HEK293 (cell line): ENCODE measurements at regions not wholly inside any gene's neighbourhood (a gene's known extent, or its start where the extent isn't known, plus 50 kb on each side); places are given as distances from the start of the nearest gene placed in this dataset.

Experiments
- CTCF ChIA-PET: fragments of 350-600 bp; formaldehyde crosslinking; extraction: SDS; loops from one replicate; lab custom pipeline; 2021; ENCODE audit warnings: antibody characterized with exemption; lab: Yijun Ruan, JAX
- POLR2A ChIA-PET: fragments of 300-600 bp; formaldehyde crosslinking; extraction: SDS; loops from one replicate; lab custom pipeline; 2020; ENCODE audit warnings: antibody characterized with exemption, inconsistent platforms; lab: Yijun Ruan, JAX
- H3K27ac ChIP-seq: fragments of 200-500 bp; sonication (Bioruptor generic); 2 replicates; pipeline ENCODE4 v1.5.1; 2014; ENCODE audit warnings: low read depth, low read length, control low read depth, inconsistent platforms; ENCODE audit errors: extremely low read depth
- H3K36me3 ChIP-seq, 2 experiments: fragments of 200-500 bp in 1 of 2; sonication (Bioruptor generic) in 1 of 2; 1 replicate in 1 of 2; 2 replicates in 1 of 2; pipeline ENCODE4 v1.5.1; 2014 to 2017; ENCODE audit warnings: inconsistent platforms in 2 of 2, low read length in 2 of 2; ENCODE audit not compliant: control insufficient read depth in 2 of 2, insufficient read depth in 1 of 2
- H3K4me1 ChIP-seq: fragments of 200-500 bp; sonication (Bioruptor generic); 2 replicates; pipeline ENCODE4 v1.5.1; 2014; ENCODE audit warnings: mild to moderate bottlenecking, low read length, inconsistent platforms; ENCODE audit not compliant: control insufficient read depth, insufficient read depth
- H3K4me3 ChIP-seq: 2 replicates; pipeline ENCODE4 v1.5.1; 2011; ENCODE audit warnings: low read depth, mild to moderate bottlenecking, control low read depth, low read length, moderate library complexity
- H3K9me3 ChIP-seq: fragments of 200-500 bp; sonication (Bioruptor generic); 2 replicates; pipeline ENCODE4 v1.5.1; 2014; ENCODE audit warnings: low read depth, low read length, inconsistent platforms; ENCODE audit not compliant: control insufficient read depth, insufficient read depth
- ATF2 ChIP-seq: fragments of 450-650 bp; formaldehyde crosslinking; IDR thresholded peaks from 2 replicates; pipeline ENCODE4 v1.5.1; 2016; ENCODE audit warnings: missing biosample characterization, missing genetic modification characterization, low read depth
- GLIS2 ChIP-seq: fragments of 450-650 bp; formaldehyde crosslinking; IDR thresholded peaks from 2 replicates; pipeline ENCODE4 v1.5.1; 2016; ENCODE audit warnings: missing biosample characterization, missing genetic modification characterization
- KLF10 ChIP-seq: fragments of 450-650 bp; IDR thresholded peaks from 2 replicates; pipeline ENCODE4 v1.5.1; 2018; ENCODE audit warnings: missing biosample characterization, mild to moderate bottlenecking, missing genetic modification characterization
- PBX3 ChIP-seq: sonication (generic); formaldehyde crosslinking; IDR thresholded peaks from 2 replicates; pipeline ENCODE4 v1.8.1; 2022; ENCODE audit warnings: mild to moderate bottlenecking, moderate library complexity, missing genetic modification reagents
- PRDM4 ChIP-seq: fragments of 450-650 bp; formaldehyde crosslinking; IDR thresholded peaks from 2 replicates; pipeline ENCODE4 v1.5.1; 2017; ENCODE audit warnings: missing biosample characterization, missing genetic modification characterization
- TSHZ1 ChIP-seq: fragments of 450-650 bp; formaldehyde crosslinking; IDR thresholded peaks from 2 replicates; pipeline ENCODE4 v1.5.1; 2016; ENCODE audit warnings: missing biosample characterization, missing genetic modification characterization, borderline replicate concordance
- ZBTB1 ChIP-seq: fragments of 450-650 bp; formaldehyde crosslinking; IDR thresholded peaks from 2 replicates; pipeline ENCODE4 v1.5.1; 2016; ENCODE audit warnings: missing biosample characterization, missing genetic modification characterization
- ZBTB20 ChIP-seq: fragments of 450-650 bp; formaldehyde crosslinking; IDR thresholded peaks from 2 replicates; pipeline ENCODE4 v1.5.1; 2016; ENCODE audit warnings: missing biosample characterization, missing genetic modification characterization
- ZFP3 ChIP-seq: fragments of 450-650 bp; formaldehyde crosslinking; IDR thresholded peaks from 2 replicates; pipeline ENCODE4 v1.5.1; 2016; ENCODE audit warnings: low read depth, missing biosample characterization, missing genetic modification characterization
- ZNF138 ChIP-seq: fragments of 450-650 bp; formaldehyde crosslinking; IDR thresholded peaks from 2 replicates; pipeline ENCODE4 v1.5.1; 2016; ENCODE audit warnings: missing biosample characterization, missing genetic modification characterization, borderline replicate concordance
- ZNF140 ChIP-seq: fragments of 450-650 bp; formaldehyde crosslinking; IDR thresholded peaks from 2 replicates; pipeline ENCODE4 v1.5.1; 2016; ENCODE audit warnings: missing biosample characterization, missing genetic modification characterization
- ZNF175 ChIP-seq: fragments of 450-650 bp; formaldehyde crosslinking; IDR thresholded peaks from 2 replicates; pipeline ENCODE4 v1.5.1; 2016; ENCODE audit warnings: missing biosample characterization, missing genetic modification characterization
- ZNF239 ChIP-seq: fragments of 450-650 bp; formaldehyde crosslinking; IDR thresholded peaks from 2 replicates; pipeline ENCODE4 v1.5.1; 2016; ENCODE audit warnings: missing biosample characterization, missing genetic modification characterization
- ZNF335 ChIP-seq: fragments of 450-650 bp; formaldehyde crosslinking; conservative IDR thresholded peaks from 2 replicates; pipeline ENCODE4 v1.5.1; 2016; ENCODE audit warnings: missing biosample characterization, missing genetic modification characterization
- ZNF530 ChIP-seq: fragments of 450-650 bp; formaldehyde crosslinking; IDR thresholded peaks from 2 replicates; pipeline ENCODE4 v1.5.1; 2016; ENCODE audit warnings: low read depth, missing biosample characterization, missing genetic modification characterization
- ZNF561 ChIP-seq: fragments of 450-650 bp; IDR thresholded peaks from 2 replicates; pipeline ENCODE4 v1.5.1; 2018; ENCODE audit warnings: missing biosample characterization, missing genetic modification characterization, borderline replicate concordance
- ZNF629 ChIP-seq: fragments of 450-650 bp; formaldehyde crosslinking; IDR thresholded peaks from 2 replicates; pipeline ENCODE4 v1.5.1; 2017; ENCODE audit warnings: missing biosample characterization, missing genetic modification characterization
- ZNF660 ChIP-seq: fragments of 450-650 bp; IDR thresholded peaks from 2 replicates; pipeline ENCODE4 v1.5.1; 2018; ENCODE audit warnings: missing biosample characterization, mild to moderate bottlenecking, missing genetic modification characterization
- ZNF664 ChIP-seq: fragments of 450-650 bp; formaldehyde crosslinking; IDR thresholded peaks from 2 replicates; pipeline ENCODE4 v1.5.1; 2016; ENCODE audit warnings: missing biosample characterization, missing genetic modification characterization
- ZNF776 ChIP-seq: fragments of 450-650 bp; formaldehyde crosslinking; IDR thresholded peaks from 2 replicates; pipeline ENCODE4 v1.5.0; 2017; ENCODE audit warnings: missing biosample characterization, missing genetic modification characterization, borderline replicate concordance
- ZSCAN4 ChIP-seq: fragments of 450-650 bp; formaldehyde crosslinking; IDR thresholded peaks from 2 replicates; pipeline ENCODE4 v1.5.1; 2017; ENCODE audit warnings: missing biosample characterization, missing genetic modification characterization
- TF ChIP-seq, protein P1 (sequence below): fragments of 450-650 bp; formaldehyde crosslinking; IDR thresholded peaks from 2 replicates; pipeline ENCODE4 v1.5.1; 2016; ENCODE audit warnings: missing biosample characterization, missing genetic modification characterization

GRCh38 chr9:17060450-17060849, 74.4 kb upstream of the CNTLN start (continued):
- TF ChIP-seq TSHZ1 (tag by site-specific recombination): no peak
- TF ChIP-seq ZBTB1 (tag by site-specific recombination): no peak
- TF ChIP-seq ZNF660 (tag by site-specific recombination): no peak
- TF ChIP-seq ZNF776: no peak

DNA sequence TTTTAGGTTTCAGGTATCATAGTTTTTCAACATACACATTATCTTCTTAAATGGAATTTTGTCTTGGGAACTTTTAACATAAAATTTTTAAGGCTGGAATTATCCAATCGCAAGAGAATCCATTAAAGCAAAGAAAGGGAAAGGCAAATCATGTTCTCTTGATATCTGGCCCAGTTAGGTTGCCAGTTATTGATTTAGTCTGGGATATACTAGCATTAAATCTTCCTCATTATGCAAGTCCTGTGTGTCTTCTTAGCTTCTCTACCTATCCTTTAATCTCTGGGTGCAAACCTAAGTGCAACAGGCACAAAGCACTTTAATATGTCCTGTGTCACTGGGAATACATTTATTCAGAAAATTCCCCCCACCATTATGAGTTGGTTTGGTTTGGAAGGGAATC, 75.4 kb upstream of the CNTLN start:
- no peak overlapping the region for H3K4me3 ChIP-seq
- CTCF ChIA-PET: no interaction called here
- TF ChIP-seq, protein P1, sequence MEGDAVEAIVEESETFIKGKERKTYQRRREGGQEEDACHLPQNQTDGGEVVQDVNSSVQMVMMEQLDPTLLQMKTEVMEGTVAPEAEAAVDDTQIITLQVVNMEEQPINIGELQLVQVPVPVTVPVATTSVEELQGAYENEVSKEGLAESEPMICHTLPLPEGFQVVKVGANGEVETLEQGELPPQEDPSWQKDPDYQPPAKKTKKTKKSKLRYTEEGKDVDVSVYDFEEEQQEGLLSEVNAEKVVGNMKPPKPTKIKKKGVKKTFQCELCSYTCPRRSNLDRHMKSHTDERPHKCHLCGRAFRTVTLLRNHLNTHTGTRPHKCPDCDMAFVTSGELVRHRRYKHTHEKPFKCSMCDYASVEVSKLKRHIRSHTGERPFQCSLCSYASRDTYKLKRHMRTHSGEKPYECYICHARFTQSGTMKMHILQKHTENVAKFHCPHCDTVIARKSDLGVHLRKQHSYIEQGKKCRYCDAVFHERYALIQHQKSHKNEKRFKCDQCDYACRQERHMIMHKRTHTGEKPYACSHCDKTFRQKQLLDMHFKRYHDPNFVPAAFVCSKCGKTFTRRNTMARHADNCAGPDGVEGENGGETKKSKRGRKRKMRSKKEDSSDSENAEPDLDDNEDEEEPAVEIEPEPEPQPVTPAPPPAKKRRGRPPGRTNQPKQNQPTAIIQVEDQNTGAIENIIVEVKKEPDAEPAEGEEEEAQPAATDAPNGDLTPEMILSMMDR (tag by site-specific recombination): no peak
- no peak for TF ChIP-seq ZNF239 (tag by site-specific recombination)
- no peak for TF ChIP-seq PRDM4 (tag by site-specific recombination)
- no peak for TF ChIP-seq ZNF140
- no peak for TF ChIP-seq ZFP3 (tag by site-specific recombination)
- no peak for TF ChIP-seq PBX3 (CRISPR knock-in tag)
- TF ChIP-seq ZBTB20 (tag by site-specific recombination): no peak
- TF ChIP-seq GLIS2 (tag by site-specific recombination): no peak
- no peak for TF ChIP-seq ZNF629 (tag by site-specific recombination)
- no peak for TF ChIP-seq ZNF175 (tag by site-specific recombination)
- TF ChIP-seq ZNF138: no peak
- no peak for TF ChIP-seq ZNF561 (tag by site-specific recombination)
- no peak for TF ChIP-seq KLF10
- no peak for TF ChIP-seq ZSCAN4 (tag by site-specific recombination)
- no peak for TF ChIP-seq ZNF530 (tag by site-specific recombination)
- TF ChIP-seq ZNF664 (tag by site-specific recombination): no peak
- TF ChIP-seq ZNF335: no peak
- TF ChIP-seq ATF2 (tag by site-specific recombination): no peak
- TF ChIP-seq, all 188 proteins: peak for 0
- Histone ChIP-seq H3K27ac (no peak overlapping the region), H3K36me3 (no peaks in the 10 kb centered on the region), H3K4me1 (no peaks in the 10 kb centered on the region), H3K9me3 (no peaks in the 10 kb centered on the region)
- POLR2A ChIA-PET: no interaction called here
